Epithelial cell of esophagus (primary cell): ENCODE measurements at regions not wholly inside any gene's neighbourhood (a gene's known extent, or its start where the extent isn't known, plus 50 kb on each side); places are given as distances from the start of the nearest gene placed in this dataset.

Experiments
- DNase-seq: peaks from one replicate; pipeline ENCODE4 v3.0.0; 2010; ENCODE audit warnings: low read depth
- H3K4me3 ChIP-seq: 2 replicates; pipeline ENCODE4 v1.5.1; 2011; ENCODE audit warnings: mild to moderate bottlenecking, low read length, control low read depth
- TF ChIP-seq, protein P1 (sequence below): IDR thresholded peaks from 2 replicates; pipeline ENCODE4 v1.5.1; 2011; ENCODE audit warnings: low read depth, mild to moderate bottlenecking, low read length, control low read depth, inconsistent platforms; ENCODE audit not compliant: insufficient read depth; ENCODE audit errors: missing control alignments

GRCh38 chr20:61168605-61169004, 83.5 kb upstream of the CDH4 start:
- no peak for DNase-seq
- H3K4me3 ChIP-seq: no peak overlapping the region
- TF ChIP-seq, protein P1, sequence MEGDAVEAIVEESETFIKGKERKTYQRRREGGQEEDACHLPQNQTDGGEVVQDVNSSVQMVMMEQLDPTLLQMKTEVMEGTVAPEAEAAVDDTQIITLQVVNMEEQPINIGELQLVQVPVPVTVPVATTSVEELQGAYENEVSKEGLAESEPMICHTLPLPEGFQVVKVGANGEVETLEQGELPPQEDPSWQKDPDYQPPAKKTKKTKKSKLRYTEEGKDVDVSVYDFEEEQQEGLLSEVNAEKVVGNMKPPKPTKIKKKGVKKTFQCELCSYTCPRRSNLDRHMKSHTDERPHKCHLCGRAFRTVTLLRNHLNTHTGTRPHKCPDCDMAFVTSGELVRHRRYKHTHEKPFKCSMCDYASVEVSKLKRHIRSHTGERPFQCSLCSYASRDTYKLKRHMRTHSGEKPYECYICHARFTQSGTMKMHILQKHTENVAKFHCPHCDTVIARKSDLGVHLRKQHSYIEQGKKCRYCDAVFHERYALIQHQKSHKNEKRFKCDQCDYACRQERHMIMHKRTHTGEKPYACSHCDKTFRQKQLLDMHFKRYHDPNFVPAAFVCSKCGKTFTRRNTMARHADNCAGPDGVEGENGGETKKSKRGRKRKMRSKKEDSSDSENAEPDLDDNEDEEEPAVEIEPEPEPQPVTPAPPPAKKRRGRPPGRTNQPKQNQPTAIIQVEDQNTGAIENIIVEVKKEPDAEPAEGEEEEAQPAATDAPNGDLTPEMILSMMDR: no peak

GRCh38 chr20:61169874-61170273, 82.2 kb upstream of the CDH4 start:
- TF ChIP-seq, protein P1: no peak
- no peak for DNase-seq

GRCh38 chr20:61170496-61171320, 81.4 kb upstream of the CDH4 start:
- no peak overlapping the region for H3K4me3 ChIP-seq
- DNase-seq: no peak
- TF ChIP-seq, protein P1: no peak

More at GRCh38 chr20:61169874-61170273, 82.2 kb upstream of the CDH4 start:
- no peak overlapping the region for H3K4me3 ChIP-seq

GRCh38 chr20:61173267-61173666, 78.8 kb upstream of the CDH4 start:
- no peak overlapping the region for H3K4me3 ChIP-seq
- TF ChIP-seq, protein P1: no peak
- DNase-seq: no peak

DNA sequence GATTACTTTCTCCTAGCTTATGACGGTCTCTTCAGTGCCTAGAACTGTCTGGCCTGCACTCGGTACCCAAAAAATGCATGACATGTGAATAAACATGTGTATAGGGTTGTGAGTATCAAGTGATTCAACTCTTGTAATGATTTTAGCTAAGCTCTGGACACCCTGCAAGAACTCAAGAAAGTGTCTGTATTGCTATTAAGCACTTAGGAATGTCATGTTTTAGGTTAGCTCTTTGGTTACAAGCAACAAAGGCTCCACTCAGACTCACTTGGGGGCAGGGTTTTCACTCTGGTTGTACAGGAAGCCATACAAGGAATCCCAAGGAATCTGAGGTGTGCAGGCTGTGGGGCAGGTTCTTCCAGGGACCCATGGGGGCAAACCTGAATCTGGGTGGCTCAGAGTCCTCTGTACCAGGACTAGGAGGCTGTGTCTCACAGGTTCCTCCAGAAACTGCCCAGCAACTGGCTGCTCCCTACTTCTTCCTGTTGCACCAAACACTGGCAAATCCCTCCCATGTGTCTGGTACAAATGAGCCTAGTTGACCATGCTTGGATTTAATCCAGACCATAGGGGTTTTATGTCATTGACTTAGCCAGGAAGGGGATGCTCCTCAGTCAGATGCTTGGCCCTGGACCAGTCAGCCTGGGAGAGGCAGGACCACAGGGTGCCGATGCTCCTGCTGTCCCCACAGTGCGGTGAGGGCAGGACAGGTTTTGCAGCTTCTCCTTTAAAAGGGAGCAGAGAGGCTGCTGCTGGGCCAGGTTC, 77.9 kb upstream of the CDH4 start:
- TF ChIP-seq, protein P1: no peak
- H3K4me3 ChIP-seq: no peak overlapping the region
- no peak for DNase-seq

DNA sequence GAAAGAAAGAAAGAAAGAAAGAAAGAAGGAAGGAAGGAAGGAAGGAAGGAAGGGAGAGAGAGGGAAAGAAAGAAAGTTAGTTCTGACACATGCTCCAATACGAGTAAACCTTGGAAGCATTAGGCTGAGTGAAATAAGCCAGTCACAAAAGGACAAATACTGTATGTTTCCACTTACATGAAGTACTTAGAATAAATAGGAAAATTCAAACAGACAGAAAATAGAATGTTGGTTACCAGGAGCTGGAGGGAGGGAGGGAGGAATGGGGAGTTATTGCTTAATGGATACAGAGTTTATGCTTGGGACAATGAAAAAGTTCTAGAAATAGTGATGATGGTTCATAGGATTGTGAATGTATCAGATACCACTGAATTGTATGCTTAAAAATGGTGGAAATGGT, 75.2 kb upstream of the CDH4 start:
- TF ChIP-seq, protein P1: no peak
- H3K4me3 ChIP-seq: no peak overlapping the region
- no peak for DNase-seq
